ENCODE measurements at regions not wholly inside any gene's neighbourhood (a gene's known extent, or its start where the extent isn't known, plus 50 kb on each side); places are given as distances from the start of the nearest gene placed in this dataset.

DNA sequence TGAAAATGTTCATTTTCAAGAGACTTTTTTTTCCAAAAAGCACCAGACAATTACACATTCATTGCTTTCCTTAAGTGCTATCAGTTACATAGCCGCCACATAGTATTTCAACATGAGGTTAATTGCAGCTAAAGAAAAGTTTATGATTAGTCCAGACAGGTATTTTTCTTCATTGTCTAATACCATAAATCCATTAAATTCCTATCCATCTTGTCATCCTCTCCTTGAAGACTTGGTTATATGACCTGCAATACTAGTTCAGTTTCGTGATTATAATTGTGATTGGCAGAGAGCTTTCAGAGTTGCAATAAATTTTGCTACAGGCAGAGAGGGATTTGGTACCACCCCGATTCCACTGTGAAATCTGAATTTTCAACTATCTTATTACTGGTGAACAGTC, 437.7 kb downstream of the GPATCH2 start:
- no peak for TF ChIP-seq EZH2phosphoT487 (IDR thresholded peaks at IDR 0.05; ENCODE audit: low read depth)
- TF ChIP-seq, protein P1, sequence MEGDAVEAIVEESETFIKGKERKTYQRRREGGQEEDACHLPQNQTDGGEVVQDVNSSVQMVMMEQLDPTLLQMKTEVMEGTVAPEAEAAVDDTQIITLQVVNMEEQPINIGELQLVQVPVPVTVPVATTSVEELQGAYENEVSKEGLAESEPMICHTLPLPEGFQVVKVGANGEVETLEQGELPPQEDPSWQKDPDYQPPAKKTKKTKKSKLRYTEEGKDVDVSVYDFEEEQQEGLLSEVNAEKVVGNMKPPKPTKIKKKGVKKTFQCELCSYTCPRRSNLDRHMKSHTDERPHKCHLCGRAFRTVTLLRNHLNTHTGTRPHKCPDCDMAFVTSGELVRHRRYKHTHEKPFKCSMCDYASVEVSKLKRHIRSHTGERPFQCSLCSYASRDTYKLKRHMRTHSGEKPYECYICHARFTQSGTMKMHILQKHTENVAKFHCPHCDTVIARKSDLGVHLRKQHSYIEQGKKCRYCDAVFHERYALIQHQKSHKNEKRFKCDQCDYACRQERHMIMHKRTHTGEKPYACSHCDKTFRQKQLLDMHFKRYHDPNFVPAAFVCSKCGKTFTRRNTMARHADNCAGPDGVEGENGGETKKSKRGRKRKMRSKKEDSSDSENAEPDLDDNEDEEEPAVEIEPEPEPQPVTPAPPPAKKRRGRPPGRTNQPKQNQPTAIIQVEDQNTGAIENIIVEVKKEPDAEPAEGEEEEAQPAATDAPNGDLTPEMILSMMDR (IDR thresholded peaks at IDR 0.05; ENCODE audit: low read depth, low read length) = no peak

Data from OCI-LY3 (cell line).